ENCODE measurements at regions not wholly inside any gene's neighbourhood (a gene's known extent, or its start where the extent isn't known, plus 50 kb on each side); places are given as distances from the start of the nearest gene placed in this dataset.

DNA sequence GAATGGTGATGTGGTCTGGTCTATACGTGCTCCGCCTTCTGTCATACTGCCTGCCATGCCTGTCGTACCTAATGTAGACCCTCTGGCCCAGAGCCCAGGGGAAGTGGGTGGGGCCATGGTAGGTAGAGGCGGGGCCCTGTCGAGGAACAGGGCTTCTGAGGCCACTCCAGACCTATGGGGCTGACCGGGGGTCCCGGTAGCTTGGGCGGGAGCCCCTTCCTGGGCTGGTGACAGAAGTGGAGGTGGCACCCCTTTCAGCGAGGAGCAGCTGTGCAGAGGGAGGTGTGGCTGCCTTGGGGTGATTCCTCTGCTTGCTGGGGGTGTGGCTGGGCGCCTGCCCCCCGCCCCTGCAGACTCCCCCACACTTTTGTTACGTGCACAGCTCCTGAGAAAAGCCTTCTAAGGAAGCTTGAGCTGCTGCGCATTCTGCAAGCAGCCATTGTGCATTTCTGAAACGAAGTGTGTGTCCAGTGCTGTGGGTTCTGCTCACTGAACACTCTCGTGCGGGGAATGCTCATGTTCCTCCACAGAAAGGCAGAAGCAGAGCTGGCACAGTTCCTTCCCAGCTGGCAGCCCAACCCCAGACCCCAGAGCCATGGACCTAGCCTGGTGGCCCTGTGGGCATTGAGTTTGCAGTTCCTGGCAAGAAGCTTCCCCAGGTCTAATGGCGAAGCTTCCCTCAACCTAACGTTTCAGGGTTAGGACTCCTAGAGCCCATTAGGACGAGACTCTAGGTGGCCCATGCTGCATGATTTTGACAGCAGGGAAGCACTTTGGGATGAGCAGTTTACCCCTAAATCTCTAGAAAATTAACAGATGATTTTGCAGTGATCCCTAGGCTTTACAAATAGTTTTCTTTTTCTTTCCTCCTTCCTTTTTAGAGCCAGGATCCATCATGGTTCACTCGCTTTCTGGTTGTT is 72.7 kb upstream of the HGFAC start:
- CTCF ChIA-PET, result interaction anchor here (2.4 to 3.0 kb wide), 2 partner anchors 23 to 112 kb away, joined by 10 to 19 read pairs; no protein-coding TSS in a partner anchor

DNA sequence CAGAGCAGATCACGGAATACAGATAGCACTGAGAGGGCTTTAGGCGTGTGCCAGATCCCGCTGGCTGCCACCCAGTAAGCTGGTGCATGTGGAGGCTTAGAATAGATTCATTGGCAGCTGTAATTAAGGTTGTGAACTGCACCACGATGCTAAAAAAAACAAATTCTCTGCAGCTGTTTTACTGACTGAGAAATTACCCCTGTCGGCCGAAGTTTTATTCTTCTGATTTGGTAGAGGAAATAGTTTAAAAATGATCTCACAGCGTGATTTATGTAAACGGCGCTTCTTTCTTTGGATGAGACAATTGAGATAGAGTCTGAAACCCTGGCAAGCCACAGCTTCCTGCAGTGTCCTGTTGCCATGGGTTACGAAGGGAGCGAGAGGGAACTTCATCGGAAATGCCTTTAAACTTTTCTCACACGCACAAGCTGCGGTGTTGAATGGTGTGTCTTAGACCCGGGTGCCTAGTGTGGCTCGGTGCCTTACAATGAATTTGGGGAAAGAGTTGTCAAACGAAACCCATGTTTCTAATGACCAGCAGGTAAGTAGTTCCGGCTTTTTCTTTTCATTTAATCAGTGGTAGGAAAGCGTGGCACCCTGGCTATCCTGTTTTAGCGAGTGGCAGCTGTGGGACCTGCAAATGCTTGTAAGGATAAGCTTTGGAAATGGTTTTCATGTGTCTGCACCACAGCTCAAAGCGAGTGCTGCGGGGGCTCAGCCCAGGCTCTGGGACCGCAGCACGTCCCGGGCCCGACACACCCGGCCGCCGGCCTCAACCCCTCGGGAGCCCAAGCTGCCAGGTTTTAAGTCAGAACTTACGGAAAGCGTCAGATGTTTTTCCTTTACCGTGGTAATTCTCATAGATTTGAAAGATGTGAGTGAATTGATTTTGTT is 71.7 kb upstream of the HGFAC start:
- Histone ChIP-seq H3K9me3 (ENCODE audit: control insufficient read depth, insufficient read depth, low read length) (peaks cover 3% of the 10 kb centered on the region; the same call in 1 of the 2 replicates), H3K27ac (ENCODE audit: low read depth, low read length) (peak overlapping the region; percentile 80), H3K27me3 (ENCODE audit: control insufficient read depth, insufficient read depth, low read length) (no peaks in the 10 kb centered on the region), H3K4me3 (ENCODE audit: low read depth, low read length) (peak overlapping the region; percentile 49)
- CTCF ChIA-PET, result interaction anchor here (1.0 to 3.0 kb wide), 3 partner anchors 24 to 263 kb away, joined by 3 to 19 read pairs (median 10); no protein-coding TSS in a partner anchor
- TF ChIP-seq, protein P1, sequence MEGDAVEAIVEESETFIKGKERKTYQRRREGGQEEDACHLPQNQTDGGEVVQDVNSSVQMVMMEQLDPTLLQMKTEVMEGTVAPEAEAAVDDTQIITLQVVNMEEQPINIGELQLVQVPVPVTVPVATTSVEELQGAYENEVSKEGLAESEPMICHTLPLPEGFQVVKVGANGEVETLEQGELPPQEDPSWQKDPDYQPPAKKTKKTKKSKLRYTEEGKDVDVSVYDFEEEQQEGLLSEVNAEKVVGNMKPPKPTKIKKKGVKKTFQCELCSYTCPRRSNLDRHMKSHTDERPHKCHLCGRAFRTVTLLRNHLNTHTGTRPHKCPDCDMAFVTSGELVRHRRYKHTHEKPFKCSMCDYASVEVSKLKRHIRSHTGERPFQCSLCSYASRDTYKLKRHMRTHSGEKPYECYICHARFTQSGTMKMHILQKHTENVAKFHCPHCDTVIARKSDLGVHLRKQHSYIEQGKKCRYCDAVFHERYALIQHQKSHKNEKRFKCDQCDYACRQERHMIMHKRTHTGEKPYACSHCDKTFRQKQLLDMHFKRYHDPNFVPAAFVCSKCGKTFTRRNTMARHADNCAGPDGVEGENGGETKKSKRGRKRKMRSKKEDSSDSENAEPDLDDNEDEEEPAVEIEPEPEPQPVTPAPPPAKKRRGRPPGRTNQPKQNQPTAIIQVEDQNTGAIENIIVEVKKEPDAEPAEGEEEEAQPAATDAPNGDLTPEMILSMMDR (IDR thresholded peaks at IDR 0.05; ENCODE audit: low read depth, low read length), result no peak; the same call in 1 of the 2 replicates
- peak; percentile 57 for DNase-seq (ENCODE audit: low read depth, low spot score)
- POLR2A ChIA-PET, result interaction anchor here (1.0 kb wide), 1 partner anchor 28 kb away, joined by 3 read pairs; no protein-coding TSS in a partner anchor

More for the DNA sequence above, 72.7 kb upstream of the HGFAC start:
- Histone ChIP-seq H3K27ac (ENCODE audit: low read depth, low read length) (peak overlapping the region; percentile 80), H3K9me3 (ENCODE audit: control insufficient read depth, insufficient read depth, low read length) (peaks cover 3% of the 10 kb centered on the region; the same call in 1 of the 2 replicates), H3K27me3 (ENCODE audit: control insufficient read depth, insufficient read depth, low read length) (no peaks in the 10 kb centered on the region), H3K4me3 (ENCODE audit: low read depth, low read length) (peak overlapping the region; percentile 49)
- POLR2A ChIA-PET, result interaction anchor here (0.6 to 1.0 kb wide), 2 partner anchors 27 to 325 kb away, joined by 3 read pairs; no protein-coding TSS in a partner anchor
- no peak for DNase-seq (ENCODE audit: low read depth, low spot score)
- TF ChIP-seq, protein P1 (IDR thresholded peaks at IDR 0.05; ENCODE audit: low read depth, low read length), result no peak

DNA sequence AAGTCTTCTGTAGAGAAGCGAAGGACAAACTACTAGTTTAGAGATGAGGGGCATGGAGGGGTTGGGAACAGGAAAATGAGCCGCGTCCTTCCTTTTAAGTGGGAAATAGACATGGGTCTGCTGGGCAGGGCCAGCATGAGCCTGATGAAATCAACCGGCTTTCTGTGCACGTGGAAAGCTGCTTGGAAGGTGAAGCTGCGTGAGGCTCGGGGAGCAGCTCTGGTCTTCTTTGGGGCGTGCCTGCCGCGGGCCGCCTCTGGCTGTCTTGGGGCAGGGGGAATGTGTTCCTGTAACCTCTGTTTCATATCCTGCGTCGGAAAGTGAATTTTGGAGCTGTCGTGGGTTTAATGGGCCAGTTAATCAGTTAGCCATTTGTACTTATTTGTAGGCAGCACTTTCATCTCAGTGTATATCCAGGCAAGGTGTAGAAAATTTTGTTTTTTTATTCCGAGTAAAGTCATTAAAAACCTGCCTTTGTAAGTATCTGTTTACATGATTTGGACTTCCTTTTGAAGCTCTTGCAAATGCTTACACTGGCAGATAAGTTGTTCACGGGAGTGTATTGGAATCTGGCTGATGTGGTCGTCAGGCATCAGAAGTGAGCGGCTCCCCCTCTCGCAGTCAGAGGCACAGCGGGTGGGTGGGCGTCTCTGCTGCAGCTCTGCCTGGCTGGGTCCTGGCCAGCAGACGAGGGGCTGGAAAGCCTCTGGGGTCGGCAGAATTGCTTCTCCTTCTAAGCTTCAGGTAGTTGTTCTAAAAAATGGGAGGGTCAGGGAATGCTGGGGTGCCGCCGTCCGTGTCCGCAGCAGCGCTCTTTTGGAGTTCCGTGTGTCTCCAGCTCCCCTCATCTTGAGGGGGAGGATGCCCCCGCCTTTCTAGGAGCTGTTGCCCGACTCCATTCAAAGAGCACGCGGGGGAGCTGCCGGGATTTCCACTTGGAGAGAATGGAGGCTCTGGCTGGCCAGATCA is 70.5 kb upstream of the HGFAC start:
- H3K27ac ChIP-seq (ENCODE audit: low read depth, low read length), result no peak overlapping the region
- no peak overlapping the region for H3K4me3 ChIP-seq (ENCODE audit: low read depth, low read length)
- TF ChIP-seq, protein P1 (IDR thresholded peaks at IDR 0.05; ENCODE audit: low read depth, low read length), result no peak
- POLR2A ChIA-PET, result no interaction called here
- DNase-seq (ENCODE audit: low read depth, low spot score), result no peak
- H3K9me3 ChIP-seq (ENCODE audit: control insufficient read depth, insufficient read depth, low read length), result peaks cover 3% of the 10 kb centered on the region; the same call in 1 of the 2 replicates
- CTCF ChIA-PET, result interaction anchor here (0.5 to 3.0 kb wide), 4 partner anchors 25 to 1046 kb away, joined by 3 to 19 read pairs (median 7); no protein-coding TSS in a partner anchor
- H3K27me3 ChIP-seq (ENCODE audit: control insufficient read depth, insufficient read depth, low read length), result no peaks in the 10 kb centered on the region

DNA sequence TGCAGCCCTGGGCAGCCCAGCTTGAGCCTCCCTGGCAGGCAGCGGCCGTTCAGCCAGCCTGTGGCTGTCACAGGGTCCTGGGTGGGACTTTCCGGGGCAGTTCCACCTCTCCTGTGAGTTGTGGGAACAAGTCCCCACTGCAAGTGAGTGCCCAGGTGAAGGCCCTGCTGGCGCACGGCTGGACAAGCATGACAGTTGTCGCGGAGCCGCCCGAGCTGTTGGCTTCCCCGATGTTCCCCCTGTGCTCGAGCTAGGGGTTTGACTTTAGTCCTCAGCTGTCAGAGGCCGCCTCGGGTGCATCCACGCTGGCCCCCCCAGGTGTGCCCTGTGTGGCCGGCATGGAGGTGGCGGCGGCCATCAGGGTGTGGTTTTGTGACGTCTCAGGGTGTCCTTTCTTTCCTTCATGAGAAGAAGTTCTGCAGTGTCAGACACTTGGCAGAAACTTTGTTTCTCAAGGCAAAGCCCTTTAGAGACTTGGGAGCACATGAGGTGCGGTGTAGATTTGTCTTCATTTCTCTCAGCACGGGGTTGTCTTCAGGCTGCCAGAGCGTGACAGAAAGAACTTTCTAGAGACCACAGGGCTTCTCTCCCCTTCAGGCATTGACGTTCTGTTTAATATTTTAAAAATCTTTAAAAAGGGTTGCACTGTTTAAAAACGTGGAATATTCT is 69.4 kb upstream of the HGFAC start:
- H3K27me3 ChIP-seq (ENCODE audit: control insufficient read depth, insufficient read depth, low read length), result no peaks in the 10 kb centered on the region
- H3K4me3 ChIP-seq (ENCODE audit: low read depth, low read length), result no peak overlapping the region
- DNase-seq (ENCODE audit: low read depth, low spot score), result no peak
- POLR2A ChIA-PET, result no interaction called here
- TF ChIP-seq, protein P1 (IDR thresholded peaks at IDR 0.05; ENCODE audit: low read depth, low read length), result no peak
- peaks cover 3% of the 10 kb centered on the region; the same call in 1 of the 2 replicates for H3K9me3 ChIP-seq (ENCODE audit: control insufficient read depth, insufficient read depth, low read length)
- CTCF ChIA-PET, result no interaction called here
- H3K27ac ChIP-seq (ENCODE audit: low read depth, low read length), result no peak overlapping the region
